GM23248 (cell line): ENCODE measurements at regions not wholly inside any gene's neighbourhood (a gene's known extent, or its start where the extent isn't known, plus 50 kb on each side); places are given as distances from the start of the nearest gene placed in this dataset.
A peak's percentile ranks its signal among the peaks of the same experiment; 100 is the strongest.
"Not testable (repeated sequence)": the region's sequence is repeated elsewhere in the genome, so short reads cannot be mapped to it uniquely, and the experiment has no call there.

Experiments
- DNase-seq: peaks from one replicate; pipeline ENCODE4 v3.0.0-alpha.2; 2015
- H2AFZ ChIP-seq: fragments of 200-600 bp; sonication (generic); 2 replicates; pipeline ENCODE4 v1.6.1; 2016; ENCODE audit warnings: antibody characterized with exemption
- H3F3A ChIP-seq: fragments of 200-600 bp; sonication (generic); 2 replicates; pipeline ENCODE4 v1.6.1; 2016; ENCODE audit warnings: mild to moderate bottlenecking, antibody characterized with exemption, mixed run types; ENCODE audit not compliant: insufficient read depth
- H3K27ac ChIP-seq: fragments of 200-600 bp; sonication (generic); 2 replicates; pipeline ENCODE4 v1.5.1; 2016; ENCODE audit warnings: mild to moderate bottlenecking
- H3K27me3 ChIP-seq: fragments of 200-600 bp; sonication (generic); replicated peaks from 2 replicates; pipeline ENCODE4 v1.6.1; 2016; ENCODE audit warnings: mild to moderate bottlenecking; ENCODE audit not compliant: insufficient read depth
- H3K36me3 ChIP-seq: fragments of 200-600 bp; sonication (generic); 2 replicates; pipeline ENCODE4 v1.6.1; 2016; ENCODE audit warnings: low read depth, mild to moderate bottlenecking
- H3K4me1 ChIP-seq: fragments of 200-600 bp; sonication (generic); 2 replicates; pipeline ENCODE4 v1.6.1; 2016; ENCODE audit warnings: mild to moderate bottlenecking; ENCODE audit not compliant: insufficient read depth
- H3K4me2 ChIP-seq: fragments of 200-600 bp; sonication (generic); one replicate; pipeline ENCODE4 v1.6.1; 2016; ENCODE audit warnings: mild to moderate bottlenecking; ENCODE audit not compliant: unreplicated experiment
- H3K4me3 ChIP-seq: fragments of 200-600 bp; sonication (generic); 2 replicates; pipeline ENCODE4 v1.5.1; 2016; ENCODE audit warnings: mild to moderate bottlenecking
- H3K79me2 ChIP-seq: fragments of 200-600 bp; sonication (generic); 2 replicates; pipeline ENCODE4 v1.6.1; 2016; ENCODE audit warnings: mild to moderate bottlenecking; ENCODE audit not compliant: insufficient read depth
- H3K9ac ChIP-seq: fragments of 200-600 bp; sonication (generic); 2 replicates; pipeline ENCODE4 v1.6.1; 2016; ENCODE audit warnings: mild to moderate bottlenecking
- H3K9me2 ChIP-seq: fragments of 200-600 bp; sonication (generic); 2 replicates; pipeline ENCODE4 v1.6.1; 2016; ENCODE audit warnings: mixed run types, mild to moderate bottlenecking, moderate library complexity; ENCODE audit not compliant: insufficient read depth
- H3K9me3 ChIP-seq: fragments of 200-600 bp; sonication (generic); one replicate; pipeline ENCODE4 v1.6.1; 2017; ENCODE audit warnings: low read depth
- H4K20me1 ChIP-seq: fragments of 200-600 bp; sonication (generic); 2 replicates; pipeline ENCODE4 v1.6.0; 2016; ENCODE audit not compliant: insufficient read depth
- EZH2 ChIP-seq: fragments of 200-600 bp; sonication (generic); IDR thresholded peaks from 2 replicates; pipeline ENCODE4 v1.6.1; 2018; ENCODE audit warnings: antibody characterized with exemption, mild to moderate bottlenecking; ENCODE audit not compliant: insufficient read depth, poor library complexity, severe bottlenecking
- EZH2phosphoT487 ChIP-seq: fragments of 200-600 bp; sonication (generic); IDR thresholded peaks from 2 replicates; pipeline ENCODE4 v1.6.1; 2018; ENCODE audit warnings: antibody characterized with exemption, moderate library complexity, mild to moderate bottlenecking, low read depth; ENCODE audit not compliant: insufficient read depth
- WGBS, 2 experiments: methylation state at CpG; one replicate each; pipeline ENCODE4 v1.1.6; 2015 to 2017; ENCODE audit warnings: low lambda C conversion rate in 2 of 2, low coverage in 1 of 2; ENCODE audit errors: missing lambda C conversion rate in 2 of 2; 5-methylcytosine and 5-hydroxymethylcytosine counted together
- in situ Hi-C: fragments of 300-500 bp; cut with MboI; formaldehyde crosslinking; loops from 2 replicates; pipeline ENCODE4 v1.15.0; 2020

GRCh38 chr3:160053048-160053391 is 64.4 kb downstream of the IL12A start:
- no peaks in the 10 kb centered on the region for H3F3A ChIP-seq
- TF ChIP-seq EZH2 = no peak
- TF ChIP-seq EZH2phosphoT487 = no peak
- peak overlapping the region; percentile 32; the same call in 1 of the 2 replicates for H3K4me3 ChIP-seq
- in situ Hi-C loops = no loop called here
- H4K20me1 ChIP-seq = no peaks in the 10 kb centered on the region
- H3K9me3 ChIP-seq = no peaks in the 10 kb centered on the region
- no peak overlapping the region for H3K4me2 ChIP-seq
- no peak overlapping the region for H3K27ac ChIP-seq
- H3K4me1 ChIP-seq = no peaks in the 10 kb centered on the region; the same call in 1 of the 2 replicates
- peak overlapping the region; percentile 62; the same call in 1 of the 2 replicates for H2AFZ ChIP-seq
- DNase-seq = no peak
- H3K36me3 ChIP-seq = no peaks in the 10 kb centered on the region
- H3K9ac ChIP-seq = no peak overlapping the region
- H3K27me3 ChIP-seq = no peaks in the 10 kb centered on the region
- WGBS, 2 experiments = 63 to 72% methylated on average over 4 of the region's 4 CpGs
- H3K9me2 ChIP-seq = no peaks in the 10 kb centered on the region
- H3K79me2 ChIP-seq = no peaks in the 10 kb centered on the region

GRCh38 chr3:160054862-160055261 is 66.2 kb downstream of the IL12A start:
- H3K36me3 ChIP-seq, H3K9me3 ChIP-seq, H3K4me3 ChIP-seq, H3K9me2 ChIP-seq, H3K4me1 ChIP-seq, DNase-seq, H3K27me3 ChIP-seq, H3F3A ChIP-seq, H3K79me2 ChIP-seq, H3K9ac ChIP-seq, H3K4me2 ChIP-seq, in situ Hi-C loops, H3K27ac ChIP-seq, H4K20me1 ChIP-seq, H2AFZ ChIP-seq: not testable (repeated sequence)
- WGBS, 2 experiments = 69 to 71% methylated on average over 4 of the region's 4 CpGs

GRCh38 chr3:160055659-160056058 is 67.0 kb downstream of the IL12A start:
- Histone ChIP-seq H3K9ac (no peak overlapping the region), H4K20me1 (no peaks in the 10 kb centered on the region), H3K9me3 (no peaks in the 10 kb centered on the region), H3K9me2 (no peaks in the 10 kb centered on the region), H3K36me3 (no peaks in the 10 kb centered on the region), H3K4me3 (no peak overlapping the region), H3K27ac (no peak overlapping the region), H2AFZ (no peak overlapping the region), H3K4me1 (no peaks in the 10 kb centered on the region; the same call in 1 of the 2 replicates), H3F3A (no peaks in the 10 kb centered on the region), H3K79me2 (no peaks in the 10 kb centered on the region), H3K4me2 (no peak overlapping the region), H3K27me3 (no peaks in the 10 kb centered on the region)
- 67 to 78% methylated on average over 3 of the region's 3 CpGs for WGBS, 2 experiments
- in situ Hi-C loops = no loop called here
- no peak for DNase-seq
- TF ChIP-seq EZH2 (no peak), EZH2phosphoT487 (no peak)

- Histone ChIP-seq H3K9me3 (no peaks in the 10 kb centered on the region), H3K36me3 (no peaks in the 10 kb centered on the region), H3K9ac (no peak overlapping the region), H3K4me3 (no peak overlapping the region), H3F3A (no peaks in the 10 kb centered on the region), H3K4me1 (no peaks in the 10 kb centered on the region; the same call in 1 of the 2 replicates), H3K27ac (no peak overlapping the region), H3K9me2 (no peaks in the 10 kb centered on the region), H3K79me2 (no peaks in the 10 kb centered on the region), H2AFZ (no peak overlapping the region), H3K27me3 (no peaks in the 10 kb centered on the region), H3K4me2 (no peak overlapping the region), H4K20me1 (no peaks in the 10 kb centered on the region)
- DNase-seq = no peak
- in situ Hi-C loops = no loop called here
- TF ChIP-seq EZH2 = no peak
- WGBS, 2 experiments = 60 to 66% methylated on average over 2 of the region's 2 CpGs
Observed at GRCh38 chr3:160057331-160057730, 68.7 kb downstream of the IL12A start.

- H3K79me2 ChIP-seq = no peaks in the 10 kb centered on the region
- no peaks in the 10 kb centered on the region for H3K9me3 ChIP-seq
- no peaks in the 10 kb centered on the region for H3K36me3 ChIP-seq
- no peak overlapping the region for H3K9ac ChIP-seq
- no peaks in the 10 kb centered on the region for H3K4me1 ChIP-seq
- no peaks in the 10 kb centered on the region for H3K27me3 ChIP-seq
- no peak for DNase-seq
- no peak overlapping the region for H3K4me2 ChIP-seq
- no peaks in the 10 kb centered on the region for H3K9me2 ChIP-seq
- no peak overlapping the region for H2AFZ ChIP-seq
- TF ChIP-seq EZH2 (no peak), EZH2phosphoT487 (no peak)
- no peaks in the 10 kb centered on the region for H3F3A ChIP-seq
- in situ Hi-C loops = no loop called here
- no peak overlapping the region for H3K27ac ChIP-seq
- 89 to 93% methylated on average over 18 to 31 of the region's 32 CpGs for WGBS, 2 experiments
- H3K4me3 ChIP-seq = no peak overlapping the region
- H4K20me1 ChIP-seq = no peaks in the 10 kb centered on the region
Observed at GRCh38 chr3:160060409-160061027, 71.9 kb downstream of the IL12A start.
